OCI-LY7 (cell line): ENCODE measurements at regions not wholly inside any gene's neighbourhood (a gene's known extent, or its start where the extent isn't known, plus 50 kb on each side); places are given as distances from the start of the nearest gene placed in this dataset.

Experiments used
- BruUV-seq: library from RNA; stranded (reverse); fragments of 400-500 nt; replicated peaks from 2 replicates; lab custom pipeline; 2021; lab: Mats Ljungman, UMichigan
- CTCF ChIA-PET: fragments of 300-600 bp; sonication (Branson Sonifier 250); formaldehyde crosslinking; loops from one replicate; lab custom pipeline; 2022; ENCODE audit warnings: antibody characterized with exemption; ENCODE audit not compliant: unreplicated experiment; lab: Charles Lee
- POLR2A ChIA-PET: fragments of 300-600 bp; sonication (Branson Sonifier 250); formaldehyde crosslinking; loops from one replicate; lab custom pipeline; 2022; ENCODE audit warnings: antibody characterized with exemption; lab: Charles Lee
- DNase-seq: peaks from one replicate; pipeline ENCODE4 v3.0.0-alpha.2; 2015; ENCODE audit warnings: low spot score
- H2AFZ ChIP-seq: fragments of 200-600 bp; sonication (generic), shearing (Covaris generic); 2 replicates; pipeline ENCODE4 v1.6.1; 2014; ENCODE audit warnings: mild to moderate bottlenecking, antibody characterized with exemption, low read length, moderate library complexity
- H3K27ac ChIP-seq: fragments of 200-600 bp; sonication (generic); 2 replicates; pipeline ENCODE4 v1.5.1; 2014; ENCODE audit warnings: mixed run types, low read depth, mild to moderate bottlenecking, moderate library complexity, low read length, inconsistent platforms; ENCODE audit not compliant: poor library complexity, severe bottlenecking
- H3K36me3 ChIP-seq: fragments of 200-600 bp; sonication (generic); 2 replicates; pipeline ENCODE4 v1.6.1; 2014; ENCODE audit warnings: mild to moderate bottlenecking, antibody characterized with exemption, low read length, moderate library complexity, mixed read lengths; ENCODE audit not compliant: insufficient read depth
- H3K4me1 ChIP-seq: fragments of 200-600 bp; sonication (generic); 2 replicates; pipeline ENCODE4 v1.5.1; 2014; ENCODE audit warnings: mild to moderate bottlenecking, low read length; ENCODE audit not compliant: insufficient read depth, poor library complexity, severe bottlenecking
- H3K4me2 ChIP-seq: fragments of 200-600 bp; sonication (generic); 2 replicates; pipeline ENCODE4 v1.6.1; 2014; ENCODE audit warnings: mild to moderate bottlenecking, low read length
- H3K4me3 ChIP-seq: fragments of 200-600 bp; sonication (generic); 2 replicates; pipeline ENCODE4 v1.5.1; 2014; ENCODE audit warnings: mild to moderate bottlenecking, low read depth, low read length; ENCODE audit not compliant: poor library complexity, severe bottlenecking
- H3K79me2 ChIP-seq: fragments of 200-600 bp; sonication (generic); 2 replicates; pipeline ENCODE4 v1.6.1; 2016; ENCODE audit warnings: low read depth, mild to moderate bottlenecking, low read length, moderate library complexity, mixed read lengths; ENCODE audit not compliant: insufficient read depth
- H3K9me2 ChIP-seq: fragments of 200-600 bp; sonication (generic); 2 replicates; pipeline ENCODE4 v1.6.1; 2016; ENCODE audit warnings: mild to moderate bottlenecking, low read length, mixed read lengths; ENCODE audit not compliant: insufficient read depth
- H3K9me3 ChIP-seq: fragments of 200-600 bp; sonication (generic); 2 replicates; pipeline ENCODE4 v1.6.1; 2014; ENCODE audit warnings: mild to moderate bottlenecking, mixed run types, low read length, mixed read lengths
- H4K20me1 ChIP-seq: fragments of 200-600 bp; sonication (generic); 2 replicates; pipeline ENCODE4 v1.6.1; 2014; ENCODE audit warnings: mild to moderate bottlenecking, antibody characterized with exemption, low read length, moderate library complexity, mixed read lengths; ENCODE audit not compliant: insufficient read depth
- EZH2phosphoT487 ChIP-seq: fragments of 200-600 bp; sonication (generic); IDR thresholded peaks from 2 replicates; pipeline ENCODE4 v1.6.1; 2018; ENCODE audit warnings: low read depth, borderline replicate concordance, mild to moderate bottlenecking, mixed run types, antibody characterized with exemption, low read length, moderate library complexity, mixed read lengths
- intact Hi-C: fragments of 100-400 bp; cut with micrococcal nuclease; formaldehyde crosslinking; loops from one replicate; pipeline ENCODE4 v1.10.0; 2022; ENCODE audit not compliant: unreplicated experiment
- TF ChIP-seq, protein P1 (sequence below): fragments of 200-600 bp; sonication (generic); conservative IDR thresholded peaks from 2 replicates; pipeline ENCODE4 v1.5.1; 2014; ENCODE audit warnings: mild to moderate bottlenecking, antibody characterized with exemption, low read length, moderate library complexity, mixed read lengths

DNA sequence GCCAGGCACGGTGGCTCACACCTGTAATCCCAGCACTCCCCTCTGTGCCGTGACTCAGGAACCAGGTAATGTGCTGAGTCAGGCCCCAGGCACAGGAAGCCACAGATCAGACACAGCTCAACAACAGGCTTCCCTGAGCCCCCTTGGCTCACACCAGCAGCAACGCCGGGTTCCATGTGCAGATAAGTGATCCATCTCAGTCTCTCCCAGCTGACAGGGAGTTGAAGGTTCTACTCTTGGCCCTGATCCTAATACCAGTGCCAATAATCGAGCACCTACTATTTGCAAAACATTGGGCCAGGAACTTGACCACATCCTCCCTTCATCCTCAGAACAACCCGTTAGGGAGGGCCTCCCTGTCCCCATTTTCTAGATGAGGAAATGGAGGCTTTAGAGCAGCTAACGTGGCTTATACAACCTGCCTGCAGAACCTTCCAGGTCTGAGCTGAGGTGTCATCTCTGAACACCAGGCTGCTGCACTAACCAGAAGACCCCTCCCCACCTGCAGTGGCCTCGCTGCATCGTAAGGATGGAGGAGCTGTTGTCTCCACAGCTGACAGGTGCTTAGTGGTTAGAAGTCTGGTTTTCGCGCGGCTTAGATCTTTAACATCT lies 64.8 kb upstream of the AMZ2 start:
- intact Hi-C loops = loop anchor here (1.0 to 5.0 kb wide), 5 partner anchors 54 to 1394 kb away; partner anchors contain the start of genes PRKAR1A and WIPI1
- ChIA-PET POLR2A (interaction anchor here (0.5 to 5.3 kb wide), 17 partner anchors 10 to 308 kb away, joined by 3 to 72 read pairs (median 6); partner anchors contain the start of genes AMZ2 and KPNA2), CTCF (interaction anchor here (1.0 to 1.5 kb wide), 3 partner anchors 10 to 106 kb away, joined by 3 to 4 read pairs (median 4); no protein-coding TSS in a partner anchor)
- BruUV-seq = no TSS peak
- peak; percentile 92 for DNase-seq
- Histone ChIP-seq H3K9me2 (no peaks in the 10 kb centered on the region), H3K4me3 (peak overlapping the region; percentile 75), H3K4me1 (peaks cover 33% of the 10 kb centered on the region), H3K9me3 (peaks cover 24% of the 10 kb centered on the region; the same call in 1 of the 2 replicates), H2AFZ (no peak overlapping the region), H3K4me2 (peak overlapping the region; percentile 93), H3K79me2 (peaks cover 76% of the 10 kb centered on the region), H3K36me3 (peaks cover 64% of the 10 kb centered on the region), H3K27ac (peak overlapping the region; percentile 90), H4K20me1 (peaks cover 28% of the 10 kb centered on the region; the same call in 1 of the 2 replicates)
- TF ChIP-seq EZH2phosphoT487 = no peak
- TF ChIP-seq, protein P1, sequence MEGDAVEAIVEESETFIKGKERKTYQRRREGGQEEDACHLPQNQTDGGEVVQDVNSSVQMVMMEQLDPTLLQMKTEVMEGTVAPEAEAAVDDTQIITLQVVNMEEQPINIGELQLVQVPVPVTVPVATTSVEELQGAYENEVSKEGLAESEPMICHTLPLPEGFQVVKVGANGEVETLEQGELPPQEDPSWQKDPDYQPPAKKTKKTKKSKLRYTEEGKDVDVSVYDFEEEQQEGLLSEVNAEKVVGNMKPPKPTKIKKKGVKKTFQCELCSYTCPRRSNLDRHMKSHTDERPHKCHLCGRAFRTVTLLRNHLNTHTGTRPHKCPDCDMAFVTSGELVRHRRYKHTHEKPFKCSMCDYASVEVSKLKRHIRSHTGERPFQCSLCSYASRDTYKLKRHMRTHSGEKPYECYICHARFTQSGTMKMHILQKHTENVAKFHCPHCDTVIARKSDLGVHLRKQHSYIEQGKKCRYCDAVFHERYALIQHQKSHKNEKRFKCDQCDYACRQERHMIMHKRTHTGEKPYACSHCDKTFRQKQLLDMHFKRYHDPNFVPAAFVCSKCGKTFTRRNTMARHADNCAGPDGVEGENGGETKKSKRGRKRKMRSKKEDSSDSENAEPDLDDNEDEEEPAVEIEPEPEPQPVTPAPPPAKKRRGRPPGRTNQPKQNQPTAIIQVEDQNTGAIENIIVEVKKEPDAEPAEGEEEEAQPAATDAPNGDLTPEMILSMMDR = peak; percentile 23; the same call in 1 of the 2 replicates

DNA sequence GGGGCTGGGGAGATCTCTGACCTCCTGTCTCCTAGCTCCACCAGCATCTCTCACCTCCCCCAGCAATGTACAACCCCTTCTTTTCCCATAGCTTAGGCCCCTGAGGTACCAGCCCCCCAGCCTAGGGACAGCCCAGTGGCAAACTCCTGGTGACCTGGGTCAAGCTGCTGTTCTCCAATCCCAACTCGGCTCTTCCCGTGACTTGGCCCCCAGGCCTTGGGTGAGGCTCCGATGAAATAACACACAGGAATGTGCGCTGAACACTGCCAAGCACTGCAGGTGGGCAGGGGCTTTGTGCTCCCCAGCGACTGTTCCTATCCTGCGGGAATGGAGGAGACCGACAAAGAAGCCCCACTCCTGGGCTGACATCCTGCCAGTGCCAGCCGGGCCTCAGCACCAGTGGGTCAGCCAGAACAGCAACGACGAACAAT lies 63.7 kb upstream of the AMZ2 start:
- Histone ChIP-seq H3K4me1 (peaks cover 33% of the 10 kb centered on the region), H3K4me3 (peak overlapping the region; percentile 75)
- TF ChIP-seq, protein P1 = no peak
- TF ChIP-seq EZH2phosphoT487 = no peak

More for the DNA sequence above, 63.7 kb upstream of the AMZ2 start:
- no TSS peak for BruUV-seq
- H3K27ac ChIP-seq = peak overlapping the region; percentile 90
- POLR2A ChIA-PET = interaction anchor here (0.7 to 5.3 kb wide), 9 partner anchors 9 to 256 kb away, joined by 3 to 72 read pairs (median 37); partner anchors contain the start of genes AMZ2 and KPNA2
- H3K9me3 ChIP-seq = peaks cover 18% of the 10 kb centered on the region; the same call in 1 of the 2 replicates
- peaks cover 28% of the 10 kb centered on the region; the same call in 1 of the 2 replicates for H4K20me1 ChIP-seq
- CTCF ChIA-PET = interaction anchor here (1.6 kb wide), 1 partner anchor 16 kb away, joined by 7 read pairs; no protein-coding TSS in a partner anchor
- H3K9me2 ChIP-seq = no peaks in the 10 kb centered on the region
- H3K36me3 ChIP-seq = peaks cover 75% of the 10 kb centered on the region
- H3K79me2 ChIP-seq = peaks cover 87% of the 10 kb centered on the region
- H3K4me2 ChIP-seq = peak overlapping the region; percentile 93
- H2AFZ ChIP-seq = no peak overlapping the region
- intact Hi-C loops = loop anchor here (1.0 to 5.0 kb wide), 3 partner anchors 16 to 1393 kb away; partner anchors contain the start of gene PRKAR1A
- DNase-seq = no peak
